H1 (cell line): ENCODE measurements at regions not wholly inside any gene's neighbourhood (a gene's known extent, or its start where the extent isn't known, plus 50 kb on each side); places are given as distances from the start of the nearest gene placed in this dataset.

Source experiments
- CTCF ChIP-seq, 3 experiments: IDR thresholded peaks; 1 replicate in 2 of 3; 2 replicates in 1 of 3; pipeline versions ENCODE4 v1.5.1 to v1.6.1; 2011; ENCODE audit warnings: low read length in 3 of 3, mild to moderate bottlenecking in 3 of 3, inconsistent platforms in 2 of 3, low read depth in 1 of 3, moderate library complexity in 1 of 3; ENCODE audit not compliant: insufficient read depth in 1 of 3; ENCODE audit errors: control extremely low read depth in 1 of 3
- E2F6 ChIP-seq: IDR thresholded peaks from 2 replicates; pipeline ENCODE4 v1.6.1; 2012; ENCODE audit warnings: inconsistent platforms
- EZH2 ChIP-seq: fragments of 200-600 bp; sonication (generic); IDR thresholded peaks from 2 replicates; pipeline ENCODE4 v1.7.1; 2012; ENCODE audit warnings: low read depth, mild to moderate bottlenecking, moderate library complexity, low read length, inconsistent platforms; ENCODE audit not compliant: severe bottlenecking
- NRF1 ChIP-seq: IDR thresholded peaks from 2 replicates; pipeline ENCODE4 v1.6.1; 2011; ENCODE audit warnings: mild to moderate bottlenecking, low read depth, low read length, improper control_type of control experiment
- RAD21 ChIP-seq, 2 experiments: IDR thresholded peaks in 1 of 2; conservative IDR thresholded peaks in 1 of 2; 2 replicates each; pipeline ENCODE4 v1.6.1; 2011; ENCODE audit warnings: low read depth in 2 of 2, low read length in 2 of 2, improper control_type of control experiment in 1 of 2, inconsistent platforms in 1 of 2, mild to moderate bottlenecking in 1 of 2, moderate library complexity in 1 of 2
- SIN3A ChIP-seq, 2 experiments: IDR thresholded peaks in 1 of 2; conservative IDR thresholded peaks in 1 of 2; 2 replicates each; pipeline ENCODE4 v1.6.1; 2011 to 2012; ENCODE audit warnings: low read length in 2 of 2, improper control_type of control experiment in 1 of 2, low read depth in 1 of 2, mild to moderate bottlenecking in 1 of 2
- TF ChIP-seq, protein P1 (sequence below): IDR thresholded peaks from 2 replicates; pipeline ENCODE4 v1.6.1; 2012; ENCODE audit warnings: inconsistent platforms

DNA sequence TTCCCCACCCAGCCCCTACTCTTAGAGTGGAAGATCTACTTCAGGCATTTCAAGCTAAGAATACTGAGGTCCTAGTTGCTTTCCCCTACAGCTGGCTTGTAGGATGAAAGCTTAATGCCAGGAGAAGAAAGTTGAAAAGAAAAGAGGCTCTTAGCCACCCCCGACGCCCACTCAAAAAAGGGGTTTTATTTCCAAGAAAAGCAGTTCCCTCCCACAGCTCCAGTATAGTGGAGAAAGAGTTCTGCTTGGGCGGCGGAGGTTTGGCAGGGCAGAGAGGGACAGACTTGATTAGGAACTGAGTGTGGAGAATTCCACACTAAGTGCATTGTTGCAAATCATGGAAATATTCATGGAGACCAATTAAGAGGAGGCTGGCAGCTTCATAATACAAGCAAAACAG, 470.9 kb downstream of the ETS1 start:
- no peak for TF ChIP-seq CTCF (IDR thresholded peaks at IDR 0.05; ENCODE audit: control extremely low read depth in 1 of 3, insufficient read depth in 1 of 3, low read depth in 1 of 3, low read length in 3 of 3)
- TF ChIP-seq EZH2 = no peak
- no peak for TF ChIP-seq E2F6
- TF ChIP-seq, protein P1, sequence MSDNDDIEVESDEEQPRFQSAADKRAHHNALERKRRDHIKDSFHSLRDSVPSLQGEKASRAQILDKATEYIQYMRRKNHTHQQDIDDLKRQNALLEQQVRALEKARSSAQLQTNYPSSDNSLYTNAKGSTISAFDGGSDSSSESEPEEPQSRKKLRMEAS = no peak
- no peak for TF ChIP-seq SIN3A (conservative IDR thresholded peaks at IDR 0.05 in 1 of 2, IDR thresholded peaks at IDR 0.05 in 1 of 2; ENCODE audit: low read depth in 1 of 2, low read length in 2 of 2)
- no peak for TF ChIP-seq NRF1
- TF ChIP-seq RAD21 (IDR thresholded peaks at IDR 0.05 in 1 of 2, conservative IDR thresholded peaks at IDR 0.05 in 1 of 2; ENCODE audit: low read depth in 2 of 2, low read length in 2 of 2) = no peak
